IMR-90 (cell line): ENCODE measurements at regions not wholly inside any gene's neighbourhood (a gene's known extent, or its start where the extent isn't known, plus 50 kb on each side); places are given as distances from the start of the nearest gene placed in this dataset.
"Not testable (repeated sequence)": the region's sequence is repeated elsewhere in the genome, so short reads cannot be mapped to it uniquely, and the experiment has no call there.

Source experiments
- ATAC-seq: fragments of 200-7000 bp; cut with Tn5 transposase; 2 replicates; pipeline ENCODE4 v1.9.1; 2020; ENCODE audit warnings: low read depth, mild to moderate bottlenecking, moderate library complexity
- BruUV-seq: library from RNA; stranded (reverse); fragments of 400-500 nt; replicated peaks from 2 replicates; lab custom pipeline; 2021; lab: Mats Ljungman, UMichigan
- CTCF ChIA-PET: fragments of 300-600 bp; formaldehyde crosslinking; extraction: SDS; loops from one replicate; lab custom pipeline; 2021; ENCODE audit warnings: antibody characterized with exemption; lab: Yijun Ruan, JAX
- POLR2A ChIA-PET: fragments of 300-600 bp; sonication (Branson Sonifier 250); formaldehyde crosslinking; loops from one replicate; lab custom pipeline; 2022; ENCODE audit warnings: antibody characterized with exemption; ENCODE audit not compliant: unreplicated experiment; lab: Charles Lee
- DNase-seq: peaks from one replicate; pipeline ENCODE4 v3.0.0; 2013
- H2AFZ ChIP-seq: replicated peaks from 2 replicates; pipeline ENCODE3; 2013; ENCODE audit warnings: low read length, mild to moderate bottlenecking; ENCODE audit not compliant: poor library complexity
- H2AK5ac ChIP-seq: 2 replicates; pipeline ENCODE4 v1.6.1; 2013; ENCODE audit warnings: low read depth, low read length, inconsistent platforms
- H2AK9ac ChIP-seq: replicated peaks from 2 replicates; pipeline ENCODE3; 2013; ENCODE audit warnings: mild to moderate bottlenecking, low read depth, low read length, moderate library complexity; ENCODE audit not compliant: poor library complexity
- H2BK120ac ChIP-seq: 2 replicates; pipeline ENCODE4 v1.6.1; 2013; ENCODE audit warnings: low read depth, low read length, inconsistent platforms
- H2BK15ac ChIP-seq: 3 replicates; pipeline ENCODE4 v1.6.1; 2013; ENCODE audit warnings: low read depth, low read length, inconsistent platforms
- H2BK20ac ChIP-seq: 2 replicates; pipeline ENCODE4 v1.6.1; 2013; ENCODE audit warnings: low read depth, mild to moderate bottlenecking, inconsistent platforms, low read length, moderate library complexity
- H2BK5ac ChIP-seq: 2 replicates; pipeline ENCODE4 v1.6.1; 2013; ENCODE audit warnings: mild to moderate bottlenecking, low read depth, low read length, inconsistent platforms; ENCODE audit not compliant: poor library complexity, severe bottlenecking
- H3K14ac ChIP-seq: replicated peaks from 2 replicates; pipeline ENCODE4 v1.6.1; 2013; ENCODE audit warnings: low read depth, low read length, inconsistent platforms
- H3K18ac ChIP-seq: 2 replicates; pipeline ENCODE4 v1.6.1; 2013; ENCODE audit warnings: low read depth, low read length, control low read depth
- H3K23ac ChIP-seq: 2 replicates; pipeline ENCODE4 v1.6.1; 2013; ENCODE audit warnings: low read depth, low read length, inconsistent platforms
- H3K27ac ChIP-seq: 2 replicates; pipeline ENCODE4 v1.5.1; 2013; ENCODE audit warnings: mild to moderate bottlenecking, control low read depth, low read length; ENCODE audit not compliant: insufficient read depth
- H3K27me3 ChIP-seq: 2 replicates; pipeline ENCODE4 v1.6.1; 2013; ENCODE audit warnings: low read length; ENCODE audit not compliant: control insufficient read depth, insufficient read depth
- H3K36me3 ChIP-seq: 2 replicates; pipeline ENCODE4 v1.6.1; 2013; ENCODE audit warnings: low read length, mixed read lengths; ENCODE audit not compliant: control insufficient read depth, insufficient read depth
- H3K4ac ChIP-seq: 2 replicates; pipeline ENCODE4 v1.6.1; 2013; ENCODE audit warnings: low read depth, low read length, inconsistent platforms
- H3K4me1 ChIP-seq: 2 replicates; pipeline ENCODE4 v1.6.1; 2013; ENCODE audit warnings: low read length, mixed read lengths; ENCODE audit not compliant: control insufficient read depth, insufficient read depth
- H3K4me2 ChIP-seq: 2 replicates; pipeline ENCODE4 v1.6.1; 2013; ENCODE audit warnings: low read depth, mild to moderate bottlenecking, control low read depth, low read length, moderate library complexity
- H3K4me3 ChIP-seq: 2 replicates; pipeline ENCODE4 v1.5.1; 2013; ENCODE audit warnings: low read depth, mild to moderate bottlenecking, control low read depth, low read length, moderate library complexity; ENCODE audit not compliant: insufficient read depth
- H3K56ac ChIP-seq: 2 replicates; pipeline ENCODE4 v1.6.1; 2013; ENCODE audit warnings: low read length, inconsistent platforms; ENCODE audit not compliant: insufficient read depth; ENCODE audit errors: extremely low read depth
- H3K79me1 ChIP-seq, 2 experiments: 2 replicates each; pipeline ENCODE4 v1.6.1; 2013; ENCODE audit warnings: low read length in 2 of 2, inconsistent platforms in 1 of 2, low read depth in 1 of 2
- H3K9ac ChIP-seq: 2 replicates; pipeline ENCODE4 v1.6.1; 2013; ENCODE audit warnings: low read depth, low read length, control low read depth
- H3K9me1 ChIP-seq: 2 replicates; pipeline ENCODE4 v1.6.1; 2013; ENCODE audit warnings: low read length, inconsistent platforms; ENCODE audit not compliant: insufficient read depth
- H3K9me3 ChIP-seq: 2 replicates; pipeline ENCODE4 v1.6.1; 2013; ENCODE audit warnings: low read length; ENCODE audit not compliant: control insufficient read depth, insufficient read depth
- H4K20me1 ChIP-seq: 2 replicates; pipeline ENCODE4 v1.6.1; 2013; ENCODE audit warnings: low read length, inconsistent platforms; ENCODE audit not compliant: insufficient read depth
- H4K5ac ChIP-seq: 2 replicates; pipeline ENCODE4 v1.6.1; 2013; ENCODE audit warnings: mild to moderate bottlenecking, low read depth, low read length, control low read depth
- H4K8ac ChIP-seq, 2 experiments: 2 replicates each; pipeline ENCODE4 v1.6.1; 2013; ENCODE audit warnings: low read depth in 2 of 2, low read length in 2 of 2, control low read depth in 1 of 2, inconsistent platforms in 1 of 2
- H4K91ac ChIP-seq: 2 replicates; pipeline ENCODE4 v1.6.1; 2013; ENCODE audit warnings: low read depth, low read length, inconsistent platforms; ENCODE audit not compliant: insufficient read depth
- WGBS, 2 experiments: methylation state at CpG; one replicate each; pipeline versions ENCODE4 v1.1.5 to v1.1.7; 2013; ENCODE audit warnings: missing lambda C conversion rate in 2 of 2; ENCODE audit not compliant: insufficient read length in 1 of 2; ENCODE audit errors: extremely low coverage in 2 of 2; 5-methylcytosine and 5-hydroxymethylcytosine counted together
- dilution Hi-C: fragments of 300-500 bp; cut with HindIII; formaldehyde crosslinking; loops from one replicate; pipeline ENCODE4 v1.14.3; 2018; ENCODE audit warnings: low sequenced_read_pairs; ENCODE audit not compliant: unreplicated experiment
- in situ Hi-C: fragments of 300-500 bp; cut with MboI; formaldehyde crosslinking; loops from 3 replicates; pipeline ENCODE4 v1.14.3; 2019; ENCODE audit warnings: low sequenced_read_pairs, inconsistent platforms, mixed read lengths
- intact Hi-C: fragments of 100-400 bp; cut with micrococcal nuclease; formaldehyde crosslinking; loops from 2 replicates; pipeline ENCODE4 v1.10.0; 2022

DNA sequence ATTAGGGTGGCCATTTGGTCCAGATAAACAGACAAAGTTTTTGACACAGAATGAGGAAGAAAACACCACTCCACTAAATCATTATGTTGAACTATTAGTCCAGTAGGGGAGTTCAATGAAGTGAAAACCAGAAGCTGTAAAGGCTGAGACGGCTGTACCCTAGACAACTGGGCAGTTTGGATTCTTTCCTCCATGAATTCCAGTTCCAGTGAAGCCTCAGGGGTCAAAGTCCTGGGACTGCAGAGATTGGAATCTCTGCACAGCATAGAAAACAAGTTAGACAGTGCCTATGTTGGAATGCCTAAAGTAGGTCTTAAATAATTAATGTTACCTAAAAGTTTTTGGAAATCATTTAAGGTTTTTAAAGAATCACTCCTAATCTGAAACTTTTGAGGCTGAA lies 86.5 kb upstream of the PGR start:
- H3K4me3 ChIP-seq, H3K79me1 ChIP-seq, POLR2A ChIA-PET, H3K4me2 ChIP-seq, H3K4me1 ChIP-seq, H3K4ac ChIP-seq, H3K14ac ChIP-seq, H2BK120ac ChIP-seq, H2BK20ac ChIP-seq, DNase-seq, H4K91ac ChIP-seq, in situ Hi-C loops, H3K36me3 ChIP-seq, H3K18ac ChIP-seq, H3K9ac ChIP-seq, H4K20me1 ChIP-seq, H4K8ac ChIP-seq, H3K56ac ChIP-seq, ATAC-seq, H3K27ac ChIP-seq, intact Hi-C loops, BruUV-seq, H3K23ac ChIP-seq, H3K9me3 ChIP-seq, H2BK5ac ChIP-seq, H3K9me1 ChIP-seq, H2AK5ac ChIP-seq, H2AFZ ChIP-seq, H4K5ac ChIP-seq, H2BK15ac ChIP-seq, H2AK9ac ChIP-seq, dilution Hi-C loops, CTCF ChIA-PET, H3K27me3 ChIP-seq: not testable (repeated sequence)
- WGBS, 2 experiments = no CpG with 5 or more reads among the region's 1 CpG
